NOMO-1 treated with dmso at 0.1 percent for 144 hours (cell line): ENCODE measurements at regions not wholly inside any gene's neighbourhood (a gene's known extent, or its start where the extent isn't known, plus 50 kb on each side); places are given as distances from the start of the nearest gene placed in this dataset.

Experiments
- DNase-seq: peaks from one replicate; lab custom pipeline; 2025; ENCODE audit not compliant: unreplicated experiment; lab: John Stamatoyannopoulos, UW

- DNase-seq: no peak
Observed at GRCh38 chr2:205937211-205937610, 148.8 kb downstream of the INO80D start.

- DNase-seq: no peak
Observed at GRCh38 chr2:205936446-205936845, 149.5 kb downstream of the INO80D start.

GRCh38 chr2:205934443-205934842 lies 151.5 kb downstream of the INO80D start:
- DNase-seq: no peak

GRCh38 chr2:205932861-205933260 lies 153.1 kb downstream of the INO80D start:
- DNase-seq: no peak

GRCh38 chr2:205931388-205931787 lies 154.6 kb downstream of the INO80D start:
- DNase-seq: no peak

GRCh38 chr2:205930209-205930608 lies 155.8 kb downstream of the INO80D start:
- no peak for DNase-seq

GRCh38 chr2:205929246-205929942 lies 156.6 kb downstream of the INO80D start:
- DNase-seq: no peak

GRCh38 chr2:205925373-205926337 lies 160.3 kb downstream of the INO80D start:
- no peak for DNase-seq

GRCh38 chr2:205924676-205925075 lies 161.3 kb downstream of the INO80D start:
- DNase-seq: no peak

- no peak for DNase-seq
Observed at GRCh38 chr2:205915130-205915524, 170.8 kb downstream of the INO80D start.

- no peak for DNase-seq
Observed at GRCh38 chr2:205914213-205915129, 171.5 kb downstream of the INO80D start.

GRCh38 chr2:205913668-205914067 lies 172.3 kb downstream of the INO80D start:
- DNase-seq: no peak

GRCh38 chr2:205911306-205911705 lies 174.7 kb downstream of the INO80D start:
- DNase-seq: no peak

- no peak for DNase-seq
Observed at GRCh38 chr2:205909184-205909572, 176.8 kb downstream of the INO80D start.

- no peak for DNase-seq
Observed at GRCh38 chr2:205908212-205909183, 177.5 kb downstream of the INO80D start.

- no peak for DNase-seq
Observed at GRCh38 chr2:205906419-205906818, 179.6 kb downstream of the INO80D start.

- DNase-seq: no peak
Observed at GRCh38 chr2:205905576-205905975, 180.4 kb downstream of the INO80D start.

- no peak for DNase-seq
Observed at GRCh38 chr2:205904873-205905272, 181.1 kb downstream of the INO80D start.

- DNase-seq: no peak
Observed at GRCh38 chr2:205903549-205904129, 182.3 kb downstream of the INO80D start.

GRCh38 chr2:205902900-205903237 lies 183.1 kb downstream of the INO80D start:
- DNase-seq: no peak
